ENCODE measurements at regions not wholly inside any gene's neighbourhood (a gene's known extent, or its start where the extent isn't known, plus 50 kb on each side); places are given as distances from the start of the nearest gene placed in this dataset.

DNA sequence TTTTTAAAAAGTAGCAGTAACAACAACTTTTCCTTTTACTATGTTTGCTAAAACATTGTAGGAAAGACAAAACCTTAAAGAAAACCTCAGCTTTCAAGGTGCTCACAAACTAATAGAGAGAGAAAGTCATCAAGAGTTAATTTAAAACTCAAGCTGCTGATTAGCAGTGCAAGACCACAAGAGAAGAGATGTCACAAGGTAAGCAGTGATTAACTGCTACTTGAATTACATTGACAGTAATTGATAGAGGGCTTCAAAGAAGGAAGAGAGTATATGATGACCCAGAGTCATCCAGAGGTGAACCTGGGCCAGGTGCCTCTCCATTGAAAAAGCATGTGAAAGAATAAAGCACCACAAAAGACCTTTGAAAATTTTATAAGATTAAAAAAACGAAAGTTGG, 939.6 kb upstream of the CNTNAP5 start:
- DNase-seq: no peak

DNA sequence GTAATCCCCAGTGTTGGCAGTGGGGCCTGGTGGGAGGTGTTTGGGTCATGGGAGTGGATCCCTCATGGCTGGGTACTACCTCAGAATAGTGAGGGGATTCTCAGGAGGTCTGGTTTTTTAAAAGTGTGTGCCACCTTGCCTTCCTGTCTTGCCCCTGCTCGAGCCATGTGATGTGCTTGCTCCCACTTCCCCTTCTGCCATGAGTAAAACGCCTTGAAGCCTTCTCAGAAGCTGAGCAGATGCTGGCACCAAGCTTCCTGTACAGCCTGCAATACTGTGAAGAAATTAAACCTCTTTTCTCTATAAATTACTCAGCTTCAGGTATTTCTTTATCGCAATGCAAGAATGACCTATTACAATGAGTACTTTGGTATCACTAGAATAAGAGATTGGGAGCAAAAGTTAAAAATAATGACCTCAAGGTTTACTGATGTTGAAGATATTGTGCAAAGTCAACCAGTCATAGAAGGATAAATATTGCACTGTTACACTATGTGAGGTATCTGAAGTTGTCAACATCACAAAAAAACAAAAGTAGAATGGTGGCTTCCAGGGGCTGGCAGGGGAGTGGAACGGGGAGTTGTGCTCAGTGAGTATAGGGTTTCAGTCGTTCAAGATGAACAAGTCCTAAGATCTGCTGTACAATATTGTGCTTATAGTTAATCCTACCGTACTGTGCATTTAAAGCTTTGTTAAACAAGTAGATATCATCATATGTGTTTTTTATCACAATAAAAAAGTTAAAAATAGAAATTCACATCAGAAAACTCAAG, 938.3 kb upstream of the CNTNAP5 start:
- no peak for DNase-seq

DNA sequence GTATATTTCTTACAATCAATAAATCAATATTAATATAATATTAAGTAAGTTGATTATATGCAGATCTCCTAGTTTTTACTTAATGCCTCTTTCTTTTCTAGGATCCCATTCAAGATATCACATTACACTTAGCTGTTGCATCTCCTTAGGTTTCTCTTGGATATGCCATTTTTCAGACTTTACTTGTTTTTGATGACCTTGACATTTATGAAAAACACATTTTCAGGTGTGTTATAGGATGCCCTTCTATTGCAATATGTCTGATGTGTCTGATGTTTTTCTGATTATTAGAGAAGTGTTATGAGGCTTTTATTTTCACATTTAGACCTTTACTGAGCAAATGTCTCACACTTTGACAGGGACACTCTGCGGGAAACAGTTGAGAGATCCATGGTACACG, 933.6 kb upstream of the CNTNAP5 start:
- no peak for DNase-seq

DNA sequence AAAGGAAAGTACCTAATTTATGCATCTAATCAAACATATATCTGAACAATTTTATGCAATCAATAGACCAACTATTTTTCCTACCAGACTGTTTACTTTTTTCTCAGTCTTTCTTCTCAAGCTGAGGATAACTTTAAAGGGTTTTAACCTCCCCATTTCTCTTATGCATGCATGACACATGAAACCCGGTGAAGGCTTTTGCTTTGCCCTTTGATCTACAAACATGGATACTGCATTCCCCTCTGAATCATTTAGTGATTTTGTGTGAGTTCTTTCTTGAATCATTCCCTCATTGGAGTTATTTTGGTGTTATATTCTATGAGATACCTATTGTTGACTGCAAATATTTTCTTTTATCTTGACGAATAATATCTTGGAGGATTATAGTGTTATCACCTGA, 931.9 kb upstream of the CNTNAP5 start:
- no peak for DNase-seq

DNA sequence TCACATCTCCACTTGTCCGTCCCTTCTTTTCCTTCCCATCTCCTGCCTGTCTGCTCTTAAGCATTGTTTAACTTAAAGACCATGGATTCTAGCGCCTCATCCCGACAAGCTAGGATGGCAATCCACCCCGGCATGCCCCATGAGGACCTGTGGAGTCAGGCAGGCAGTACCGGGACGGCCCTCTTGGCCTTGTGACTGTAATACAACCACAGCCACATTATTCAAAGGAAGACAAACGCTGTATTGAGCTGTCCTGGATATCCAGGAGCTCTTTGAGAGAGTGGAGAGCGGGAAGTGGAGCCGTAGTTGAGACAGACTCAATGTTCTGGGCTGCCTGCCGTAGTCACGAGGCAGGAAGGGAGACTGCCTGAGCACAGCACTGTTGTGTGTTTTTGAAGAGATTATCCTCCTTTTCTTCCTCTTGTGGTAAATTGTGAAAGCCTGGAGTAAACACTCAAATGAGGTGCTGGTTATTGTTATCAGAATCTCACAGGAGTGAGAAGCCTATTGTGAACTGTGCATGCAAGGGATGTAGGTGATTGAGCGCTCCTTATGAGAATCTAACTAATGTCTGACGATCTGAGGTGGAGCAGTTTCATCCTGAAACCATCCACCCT, 929.8 kb upstream of the CNTNAP5 start:
- no peak for DNase-seq

DNA sequence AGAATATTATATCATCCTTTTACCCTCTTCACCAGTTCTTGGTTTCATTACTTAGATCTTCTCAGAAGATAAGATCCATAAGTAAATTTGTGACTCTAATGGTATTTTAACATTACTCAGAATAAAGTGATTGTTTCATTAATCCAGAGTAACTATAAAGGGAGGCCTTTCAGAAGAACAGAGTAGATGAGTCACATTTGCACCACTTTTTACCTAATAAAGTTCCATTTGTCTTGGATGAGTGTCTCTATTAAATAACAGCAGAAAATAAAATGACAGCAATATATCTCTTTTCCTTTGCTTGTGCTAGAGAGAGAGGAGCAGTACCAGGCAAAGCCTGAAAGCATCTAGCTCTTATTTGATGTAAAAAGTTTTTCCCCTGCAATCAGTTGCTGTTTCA, 926.5 kb upstream of the CNTNAP5 start:
- no peak for DNase-seq

DNA sequence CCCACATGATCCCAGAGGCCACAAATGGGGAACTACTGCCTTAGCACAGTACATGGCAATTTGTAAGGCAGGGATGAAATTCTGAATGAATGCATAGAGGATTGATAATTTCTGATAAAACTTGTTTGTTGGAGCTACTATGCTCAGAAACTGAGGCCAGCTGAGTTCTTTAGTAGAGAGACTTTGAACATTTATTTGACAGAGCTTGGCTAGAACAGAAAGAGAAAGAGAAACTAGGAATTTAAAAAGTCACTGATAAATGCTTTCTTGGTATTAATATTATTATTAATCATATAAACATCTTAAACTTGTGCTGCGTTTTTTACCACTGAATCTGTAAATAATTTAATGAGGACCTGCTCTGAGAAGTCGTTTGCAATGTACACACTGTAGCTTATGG, 923.7 kb upstream of the CNTNAP5 start:
- DNase-seq: no peak

DNA sequence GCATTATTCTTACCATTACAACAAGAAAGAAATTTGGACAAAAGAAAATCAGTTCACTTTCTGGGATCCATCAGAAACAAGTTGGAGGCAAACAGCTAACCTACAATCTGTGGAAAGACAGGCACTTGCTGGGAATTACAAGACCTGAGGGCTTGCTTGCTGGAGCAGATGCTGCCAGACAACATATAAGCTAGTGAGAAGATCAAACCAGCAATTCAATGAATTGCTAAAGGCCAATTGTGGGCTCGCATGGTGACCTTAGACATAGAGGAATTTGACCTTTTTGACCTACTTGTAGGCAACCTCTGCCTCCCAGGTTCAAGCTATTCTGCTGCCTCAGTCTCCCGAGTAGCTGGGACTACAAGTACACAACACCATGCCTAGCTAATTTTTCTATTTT, 921.2 kb upstream of the CNTNAP5 start:
- DNase-seq: no peak

DNA sequence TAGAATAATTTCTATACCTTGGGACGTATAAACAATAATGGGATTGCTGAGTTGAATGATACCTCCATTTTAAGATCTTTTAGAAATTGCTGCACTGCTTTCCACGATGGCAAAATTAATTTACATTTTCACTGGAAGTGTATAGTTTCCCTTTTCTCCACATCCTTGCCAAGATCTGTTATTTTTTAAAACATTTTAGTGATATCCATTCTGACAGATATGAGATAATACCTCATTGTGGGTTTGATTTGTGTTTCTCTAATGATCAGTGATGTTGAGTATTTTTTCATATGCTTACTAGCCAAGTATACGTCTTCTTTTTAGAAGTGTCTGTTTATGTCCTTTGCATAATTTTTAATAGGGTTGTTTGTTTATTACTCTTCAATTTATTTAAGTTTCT, 908.5 kb upstream of the CNTNAP5 start:
- DNase-seq: no peak

DNA sequence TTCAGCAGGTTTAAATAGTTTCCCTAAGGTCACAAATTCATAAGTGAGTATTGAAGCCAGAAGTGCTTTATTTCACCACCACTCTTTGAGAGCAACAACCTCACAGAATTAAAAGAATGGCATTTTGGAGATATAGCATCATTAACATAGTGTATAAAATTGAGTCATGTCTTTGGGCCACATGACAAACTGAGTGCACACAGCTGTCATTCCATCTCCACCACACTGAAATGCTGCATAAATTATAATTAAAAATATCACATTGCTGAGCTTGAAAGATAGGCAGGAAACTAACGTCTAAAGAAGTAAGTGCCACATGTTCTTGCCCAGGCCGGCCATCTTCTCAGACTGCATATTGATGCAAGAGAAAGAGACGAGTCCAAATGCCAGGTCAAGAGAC, 897.9 kb upstream of the CNTNAP5 start:
- no peak for DNase-seq

DNA sequence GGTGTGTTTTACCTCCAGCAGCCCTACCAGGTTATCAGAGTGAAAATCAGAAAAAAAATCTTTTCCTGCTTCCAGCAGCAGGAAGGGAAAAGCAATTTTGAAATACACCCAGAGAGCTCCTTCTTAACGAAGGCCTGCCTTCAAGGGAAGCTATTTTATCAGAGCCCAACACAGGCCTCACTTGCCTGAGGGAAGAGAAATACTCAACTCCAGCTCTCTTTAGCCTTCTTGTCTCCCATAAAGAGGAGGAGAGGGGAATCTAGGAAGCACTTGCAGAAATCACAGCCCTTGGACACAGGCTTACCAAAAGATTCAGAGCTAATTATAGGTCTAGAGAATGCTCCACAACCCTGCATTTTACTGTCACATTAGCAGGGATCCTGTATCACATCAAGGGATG, 896.1 kb upstream of the CNTNAP5 start:
- no peak for DNase-seq

DNA sequence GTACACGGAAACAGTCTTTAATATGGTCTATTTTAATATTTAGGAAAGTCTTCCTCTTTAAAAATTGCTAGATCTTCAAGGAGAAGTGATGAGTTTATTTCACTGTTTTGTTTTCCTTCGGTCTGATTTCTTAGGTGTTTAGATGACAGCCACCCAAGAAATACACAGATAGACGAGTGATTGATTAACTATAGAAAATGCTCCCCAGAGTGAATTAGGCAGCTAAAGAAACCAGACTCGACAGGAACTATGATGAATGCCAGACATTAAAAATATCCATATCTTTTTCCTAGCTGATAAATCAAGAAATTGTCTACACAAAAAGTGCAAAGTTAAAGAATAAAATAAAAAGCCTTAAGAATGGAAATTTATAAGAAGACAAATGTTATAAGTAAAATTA, 888.7 kb upstream of the CNTNAP5 start:
- DNase-seq: no peak

DNA sequence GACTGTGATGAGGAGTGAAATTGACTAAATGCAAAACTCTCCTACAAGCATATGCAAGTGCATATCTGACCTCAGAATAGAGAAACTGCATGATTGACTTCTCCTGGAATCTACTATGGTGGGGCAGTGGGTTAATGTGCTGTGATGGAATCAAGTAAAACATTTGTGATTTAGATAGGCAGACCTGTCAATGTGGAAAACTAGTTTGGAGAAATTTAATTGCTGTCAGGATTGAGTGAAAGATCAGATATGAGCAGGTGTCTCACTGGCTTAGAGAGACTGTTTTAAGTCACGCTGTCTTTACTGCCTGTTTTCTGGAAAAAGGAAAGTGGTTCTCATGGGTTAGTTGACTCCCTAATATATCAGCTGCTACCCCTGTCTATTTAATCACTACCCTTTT, 881.0 kb upstream of the CNTNAP5 start:
- no peak for DNase-seq

DNA sequence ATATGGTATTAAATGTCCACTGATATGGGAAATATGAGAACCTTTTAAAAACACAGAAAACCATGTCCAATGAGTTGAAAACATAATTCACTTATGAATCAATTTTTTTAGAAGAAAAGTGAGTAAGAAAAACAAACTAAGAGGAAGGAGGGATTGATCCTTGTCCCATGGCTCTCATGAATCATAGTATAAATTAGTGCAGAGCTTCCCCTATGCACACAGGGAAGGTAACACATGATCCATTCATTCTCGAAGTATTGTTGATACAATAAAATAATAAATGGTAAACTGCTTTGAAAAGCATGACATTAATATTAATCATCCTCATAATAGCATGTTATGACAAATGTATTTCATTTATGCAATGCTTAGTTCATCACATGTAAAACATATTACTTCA, 872.0 kb upstream of the CNTNAP5 start:
- no peak for DNase-seq

DNA sequence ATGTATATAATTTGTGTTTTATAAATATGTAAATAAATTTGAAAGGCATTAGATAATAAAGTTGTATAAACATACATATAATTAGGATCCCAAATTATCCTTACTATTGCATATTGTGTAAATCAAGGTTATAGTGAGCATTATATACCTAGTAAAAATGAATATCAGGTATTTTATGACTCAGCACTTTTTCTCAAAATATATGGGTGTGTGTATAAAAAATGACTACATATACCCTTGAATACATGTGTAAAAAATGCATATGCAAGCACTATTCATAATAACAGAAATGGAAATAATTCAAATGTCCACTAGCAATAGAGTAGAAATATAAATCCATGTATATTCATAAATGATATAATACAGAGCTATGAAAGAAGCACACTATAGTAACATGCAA, 870.9 kb upstream of the CNTNAP5 start:
- DNase-seq: no peak

DNA sequence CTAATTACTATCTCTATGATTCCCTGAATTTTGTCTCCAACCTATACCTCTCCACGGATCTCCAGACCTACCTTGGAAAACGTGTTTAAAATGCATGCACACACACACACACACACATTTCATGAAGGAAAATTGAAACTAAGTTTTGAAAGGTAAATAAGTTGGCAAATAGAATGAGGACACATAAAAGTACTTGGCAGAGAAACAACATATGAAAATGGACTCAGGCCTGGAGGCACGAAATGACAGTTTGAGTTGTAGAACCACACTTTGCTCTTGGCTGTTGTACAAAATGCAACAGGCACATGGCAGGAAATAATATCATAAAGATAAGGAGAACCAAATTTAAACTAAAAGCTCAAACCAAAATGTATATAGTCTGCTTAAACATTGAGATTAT, 868.1 kb upstream of the CNTNAP5 start:
- no peak for DNase-seq

DNA sequence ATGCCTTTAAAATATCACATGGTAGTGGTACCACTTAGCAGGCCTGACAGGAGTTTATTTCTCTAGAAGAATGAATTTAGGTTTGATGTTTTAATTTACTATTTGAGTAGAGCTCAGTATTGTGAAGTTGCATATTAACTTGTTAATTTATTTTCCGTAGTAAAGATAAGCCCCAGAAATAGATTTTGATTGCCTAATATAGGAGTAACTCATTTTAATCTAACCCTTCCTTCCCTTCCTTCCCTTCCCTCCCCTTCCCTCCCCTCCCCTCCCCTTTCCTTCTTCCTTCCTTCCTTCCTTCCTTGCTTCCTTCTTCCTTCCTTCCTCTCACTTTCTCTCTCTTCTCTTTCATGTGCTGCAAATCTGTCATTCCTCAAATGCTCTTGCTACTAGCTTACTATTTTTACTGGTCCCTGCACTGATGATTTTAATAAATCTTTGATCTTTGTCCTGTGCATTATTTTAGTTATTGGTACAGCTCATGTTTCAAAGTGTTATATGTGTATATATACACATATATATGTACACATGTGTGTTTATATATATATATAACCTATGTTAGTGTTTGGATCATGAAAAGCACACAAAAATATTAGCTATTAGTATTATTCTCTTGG, 862.6 kb upstream of the CNTNAP5 start:
- no peak for DNase-seq

DNA sequence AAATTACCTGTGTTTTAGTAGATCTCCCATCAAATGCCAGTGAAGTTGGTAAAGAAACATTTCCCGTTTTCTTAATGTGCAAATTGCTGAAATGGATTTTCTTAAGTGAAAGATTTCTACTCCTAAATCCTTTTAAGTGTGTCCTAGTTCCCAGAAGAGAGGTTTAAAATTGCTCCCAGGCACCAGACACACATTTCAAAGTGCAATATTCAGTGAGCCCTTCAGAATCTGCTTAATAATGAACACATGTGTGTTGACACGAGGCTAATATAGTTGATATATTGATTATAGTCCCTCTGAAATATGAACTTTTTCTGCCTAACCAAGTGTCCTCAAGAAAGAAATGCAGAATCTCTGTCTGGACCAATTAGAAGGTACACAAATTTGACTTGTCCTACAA, 861.7 kb upstream of the CNTNAP5 start:
- DNase-seq: no peak

DNA sequence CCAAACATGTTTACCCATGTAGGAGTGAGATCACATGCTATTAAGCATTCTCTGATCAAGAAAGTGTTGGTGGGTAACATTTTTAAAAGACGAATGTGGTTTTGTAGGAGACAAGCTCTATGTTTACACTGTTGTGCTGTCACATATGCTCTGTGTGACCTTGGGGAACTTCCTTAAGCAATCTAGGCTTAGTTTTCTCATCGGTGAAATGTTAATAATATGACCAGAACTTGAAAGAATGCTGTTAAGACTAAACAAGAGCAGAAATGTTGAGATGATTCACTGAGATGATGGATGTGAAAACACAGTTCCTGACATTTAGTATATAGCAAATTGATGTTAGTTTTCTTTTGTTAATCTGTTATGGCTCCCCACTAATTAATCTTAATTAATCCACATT, 860.9 kb upstream of the CNTNAP5 start:
- DNase-seq: no peak

DNA sequence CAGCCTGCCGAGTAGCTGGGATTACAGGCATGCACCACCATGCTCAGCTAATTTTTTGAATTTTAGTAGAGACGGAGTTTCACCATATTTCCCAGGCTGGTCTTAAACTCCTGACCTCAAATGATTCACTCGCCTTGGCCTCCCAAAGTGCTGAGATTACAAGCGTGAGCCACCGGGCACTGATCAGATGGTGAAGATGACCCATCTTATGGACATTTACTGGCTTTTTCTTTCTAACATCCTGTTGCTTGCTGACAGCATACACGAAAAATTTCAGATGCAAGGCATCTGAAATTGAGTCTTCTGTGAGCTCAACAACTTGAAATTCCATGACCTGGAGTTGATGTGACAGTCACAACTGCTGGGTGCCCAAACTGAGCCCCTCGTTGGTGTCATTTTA, 859.5 kb upstream of the CNTNAP5 start:
- no peak for DNase-seq

DNA sequence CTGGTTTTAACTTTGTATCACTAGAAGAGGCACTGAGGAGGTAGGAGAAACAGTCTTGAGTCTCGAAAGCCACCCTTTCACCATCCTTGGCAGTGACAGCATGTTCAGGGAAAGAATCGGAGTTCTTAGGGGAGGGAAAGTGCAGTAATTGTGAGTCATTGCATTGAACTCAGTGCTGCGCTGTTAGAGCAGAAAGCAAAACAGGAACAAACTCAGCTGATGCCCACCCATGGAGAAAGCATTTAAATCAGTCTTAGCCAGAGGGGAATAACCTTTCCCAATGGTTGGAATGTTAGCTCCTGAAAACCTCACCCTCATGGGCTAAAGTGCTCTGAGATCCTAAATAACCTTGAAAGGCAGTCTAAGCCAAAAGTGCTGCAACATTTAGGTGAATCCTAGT, 845.6 kb upstream of the CNTNAP5 start:
- DNase-seq: no peak

DNA sequence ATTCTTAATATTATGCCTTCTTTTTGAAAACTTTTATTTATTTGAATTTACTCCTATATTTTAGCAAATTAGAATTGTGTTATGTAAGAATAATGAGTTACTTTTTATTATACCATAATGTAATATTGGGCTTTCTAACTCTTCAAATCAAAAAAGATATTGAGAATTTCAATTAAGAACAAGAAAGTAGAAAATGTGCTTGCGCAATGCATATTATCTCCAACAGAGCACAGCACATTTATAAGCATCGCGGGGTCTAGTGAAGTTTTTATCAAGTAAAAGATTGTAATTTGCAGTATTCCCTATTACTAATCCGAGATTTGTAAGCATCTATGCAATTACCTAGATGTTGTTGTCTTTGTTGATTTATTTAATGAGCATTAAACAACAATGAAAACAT, 829.1 kb upstream of the CNTNAP5 start:
- DNase-seq: no peak

DNA sequence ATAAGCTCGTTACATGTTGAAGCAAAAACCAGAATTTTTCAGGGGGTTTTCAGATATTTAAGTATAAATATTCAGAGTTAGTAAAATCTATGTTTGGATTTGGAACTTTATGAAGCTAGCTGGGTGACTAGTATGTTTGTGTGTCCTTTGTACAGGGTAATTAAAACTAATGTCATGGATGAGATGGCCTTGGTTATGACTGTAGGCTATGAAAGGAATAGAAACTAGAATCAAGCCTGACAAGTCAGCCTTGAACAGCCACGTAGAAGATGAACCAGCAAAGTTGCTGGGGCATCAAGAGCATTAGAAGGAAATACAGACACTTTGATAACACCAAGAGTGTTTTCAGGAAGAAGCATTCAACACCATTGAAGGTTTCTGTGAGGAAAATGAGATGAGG, 825.1 kb upstream of the CNTNAP5 start:
- DNase-seq: no peak

DNA sequence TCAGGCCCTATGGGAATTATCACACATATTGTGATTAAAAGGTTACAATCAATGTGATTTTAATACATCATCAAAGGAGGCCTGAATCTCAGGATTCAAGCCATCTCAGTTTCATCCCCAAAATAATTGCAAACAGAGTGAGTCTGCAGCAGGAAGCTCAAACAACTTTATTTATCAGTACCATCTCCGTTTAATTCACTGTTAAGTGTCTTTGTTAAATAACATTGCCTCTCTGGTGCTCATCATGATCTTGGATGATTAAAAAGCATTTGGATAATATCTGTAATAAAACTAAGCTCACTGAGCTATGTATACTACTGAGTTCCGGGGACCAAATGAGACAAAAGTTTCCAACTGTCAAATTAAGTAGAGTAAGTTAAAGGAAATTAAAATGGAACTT, 817.8 kb upstream of the CNTNAP5 start:
- no peak for DNase-seq

DNA sequence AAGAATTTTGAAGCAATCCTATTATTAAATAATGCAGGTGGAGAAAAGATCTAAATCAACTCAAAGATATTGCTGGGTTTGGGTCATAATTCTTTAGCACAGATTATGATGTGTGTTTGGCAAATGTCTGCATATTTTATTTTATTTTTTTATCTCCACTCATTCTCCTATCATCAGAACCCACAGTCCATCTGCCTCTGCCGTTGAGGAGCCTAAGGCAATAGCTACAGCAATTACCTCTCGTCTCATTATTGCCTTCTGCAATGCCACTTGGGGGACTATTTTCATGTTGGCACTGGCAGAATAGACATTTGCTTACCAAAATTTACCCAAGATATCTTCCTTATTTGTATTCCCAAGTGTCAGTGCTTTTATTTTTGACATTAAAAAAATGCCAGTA, 815.9 kb upstream of the CNTNAP5 start:
- DNase-seq: no peak
